ENCODE measurements at regions not wholly inside any gene's neighbourhood (a gene's known extent, or its start where the extent isn't known, plus 50 kb on each side); places are given as distances from the start of the nearest gene placed in this dataset.

- no peak for TF ChIP-seq MEF2A (IDR thresholded peaks at IDR 0.05; ENCODE audit: control insufficient read depth, low read depth, low read length)
- no peak for TF ChIP-seq GTF2A2 (tag; IDR thresholded peaks at IDR 0.05)
- TF ChIP-seq CTCF (IDR thresholded peaks at IDR 0.05 in 2 of 3, conservative IDR thresholded peaks at IDR 0.05 in 1 of 3; ENCODE audit: insufficient read depth in 2 of 3, low read depth in 1 of 3, low read length in 3 of 3): no peak
- no peak for TF ChIP-seq CREM (IDR thresholded peaks at IDR 0.05; ENCODE audit: low read depth)
- no peak for TF ChIP-seq ID3 (CRISPR knock-in tag; IDR thresholded peaks at IDR 0.05)
- TF ChIP-seq ID3 (tag; IDR thresholded peaks at IDR 0.05): no peak
- no peak for TF ChIP-seq UBTF (IDR thresholded peaks at IDR 0.05; ENCODE audit: borderline replicate concordance in 1 of 2, low read depth in 2 of 2, low read length in 2 of 2)
- no peak for TF ChIP-seq ELF2 (CRISPR knock-in tag; IDR thresholded peaks at IDR 0.05)
- no peak for TF ChIP-seq NFYB (IDR thresholded peaks at IDR 0.05; ENCODE audit: extremely low read depth, insufficient read length)
These were observed 466.4 kb upstream of the ARGLU1 start for GRCh38 chr13:107034236-107034872.

Data from K562 (cell line).